IPS DF 4.7 (cell line): ENCODE measurements at regions not wholly inside any gene's neighbourhood (a gene's known extent, or its start where the extent isn't known, plus 50 kb on each side); places are given as distances from the start of the nearest gene placed in this dataset.

Source experiments
- DNase-seq: peaks from one replicate; pipeline ENCODE4 v3.0.0-alpha.2; 2013; ENCODE audit warnings: low spot score; ENCODE audit errors: extremely low read depth

DNA sequence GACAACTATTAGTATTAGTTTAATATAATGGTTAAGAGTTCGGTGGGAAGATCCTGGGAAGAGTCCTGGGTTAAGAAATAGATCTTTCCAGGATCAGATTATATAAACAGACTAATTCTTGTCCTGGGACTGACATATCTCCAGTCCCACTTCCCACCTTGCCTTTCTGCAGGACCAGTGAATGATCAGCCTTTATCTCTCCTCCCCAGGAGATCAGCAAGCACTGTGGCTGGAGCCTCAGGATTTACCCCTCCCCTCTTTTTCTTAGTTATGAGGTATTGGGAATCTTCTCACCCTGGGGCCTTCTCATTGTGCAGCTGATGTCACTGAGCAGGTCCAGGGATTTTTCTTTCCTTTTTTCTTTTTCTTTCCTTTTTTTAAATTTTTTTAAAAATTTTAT lies 135.7 kb upstream of the UMPS start:
- no peak for DNase-seq

- DNase-seq: no peak
These were observed 133.0 kb upstream of the UMPS start for GRCh38 chr3:124597273-124597672.

- no peak for DNase-seq
These were observed 132.3 kb upstream of the UMPS start for GRCh38 chr3:124597979-124598378.

DNA sequence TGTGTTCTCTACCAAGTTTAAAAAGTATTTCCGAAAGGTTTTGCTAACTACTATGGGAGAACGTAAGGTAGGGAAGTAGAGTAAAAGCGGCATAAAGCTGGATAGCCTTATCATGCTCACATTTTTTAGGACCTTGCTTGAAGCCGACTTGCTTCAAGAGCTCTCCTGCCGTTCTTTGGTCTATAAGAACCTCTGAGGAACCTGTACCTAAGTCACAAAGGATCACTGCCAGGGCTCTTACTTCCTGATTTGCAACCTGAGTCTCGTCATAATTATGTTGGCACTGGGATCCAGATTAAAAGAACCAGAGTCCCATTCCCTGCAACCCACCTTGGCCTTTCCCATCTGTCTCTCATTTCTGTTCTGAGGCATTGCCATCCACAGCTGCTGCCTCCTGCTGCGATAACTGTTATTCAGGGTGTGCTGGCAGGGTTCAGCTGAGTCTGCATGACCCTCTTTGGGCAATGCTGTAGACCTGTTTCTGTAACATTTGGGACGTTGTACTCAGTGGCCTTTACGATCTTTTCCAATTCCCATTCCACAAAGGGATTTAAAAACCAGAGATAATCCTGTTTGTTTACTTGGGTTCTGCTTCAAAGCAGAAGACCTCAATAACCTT lies 131.0 kb upstream of the UMPS start:
- no peak for DNase-seq

DNA sequence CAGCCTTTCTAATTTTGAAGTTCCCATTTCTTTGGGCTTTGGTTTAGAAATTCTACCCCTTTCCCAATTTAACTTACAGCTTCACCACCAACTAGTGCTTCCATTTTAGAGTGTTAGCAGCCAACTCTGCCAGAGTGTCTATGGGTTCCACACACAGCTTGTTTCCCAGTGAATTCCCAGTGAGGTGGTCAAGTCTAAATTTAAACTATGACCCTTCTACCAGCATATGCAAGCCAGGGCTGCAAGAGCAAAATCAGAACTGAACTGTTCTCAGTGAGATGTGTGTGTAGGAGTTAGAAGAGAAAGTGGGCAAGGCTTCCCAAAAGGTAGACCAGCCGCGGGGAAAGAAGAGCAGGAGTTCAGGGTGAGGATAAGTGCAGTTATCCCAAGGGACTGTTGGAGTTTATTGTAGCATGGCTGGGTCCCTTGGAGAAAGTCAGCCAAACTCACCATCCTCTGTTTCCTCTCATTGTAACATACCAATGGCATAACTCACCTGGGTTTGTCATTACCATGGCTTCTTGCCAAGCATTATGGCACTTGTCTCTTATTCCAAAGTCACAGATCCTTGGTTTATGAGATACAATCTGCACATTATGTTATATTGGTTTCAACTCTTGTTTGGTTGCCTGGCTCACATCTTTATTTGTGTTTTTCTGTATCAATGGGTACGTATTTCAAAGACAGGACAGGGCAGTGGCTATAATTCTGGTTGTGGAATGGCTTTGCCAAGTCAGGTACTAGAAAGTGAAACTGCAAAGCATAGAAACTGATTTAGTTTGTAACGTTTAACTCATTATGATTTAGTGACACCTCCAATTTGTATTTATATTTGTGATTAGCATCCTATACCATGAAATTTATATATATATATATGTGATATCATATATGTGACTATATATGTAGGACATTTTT lies 130.2 kb upstream of the UMPS start:
- no peak for DNase-seq

- no peak for DNase-seq
These were observed 129.5 kb upstream of the UMPS start for GRCh38 chr3:124600765-124601164.

DNA sequence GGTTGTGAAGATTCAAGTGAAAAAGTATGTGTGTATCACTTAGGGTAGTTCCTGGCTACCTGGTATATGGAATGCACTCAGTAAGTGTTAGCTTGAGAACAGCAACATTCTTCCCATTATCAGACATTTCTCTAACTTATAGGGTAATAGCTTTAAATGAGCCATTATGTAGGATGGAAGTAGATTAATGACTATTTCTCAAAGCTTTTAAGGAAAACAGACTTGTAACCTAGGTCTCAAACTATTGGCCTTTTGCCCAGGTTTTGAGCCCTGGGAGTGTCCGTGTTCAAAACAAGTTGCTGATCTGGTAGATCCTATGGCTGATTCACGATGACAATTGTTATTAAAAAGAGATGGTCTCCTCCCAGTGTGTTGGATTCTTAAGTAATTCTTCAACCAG lies 129.1 kb upstream of the UMPS start:
- no peak for DNase-seq

DNA sequence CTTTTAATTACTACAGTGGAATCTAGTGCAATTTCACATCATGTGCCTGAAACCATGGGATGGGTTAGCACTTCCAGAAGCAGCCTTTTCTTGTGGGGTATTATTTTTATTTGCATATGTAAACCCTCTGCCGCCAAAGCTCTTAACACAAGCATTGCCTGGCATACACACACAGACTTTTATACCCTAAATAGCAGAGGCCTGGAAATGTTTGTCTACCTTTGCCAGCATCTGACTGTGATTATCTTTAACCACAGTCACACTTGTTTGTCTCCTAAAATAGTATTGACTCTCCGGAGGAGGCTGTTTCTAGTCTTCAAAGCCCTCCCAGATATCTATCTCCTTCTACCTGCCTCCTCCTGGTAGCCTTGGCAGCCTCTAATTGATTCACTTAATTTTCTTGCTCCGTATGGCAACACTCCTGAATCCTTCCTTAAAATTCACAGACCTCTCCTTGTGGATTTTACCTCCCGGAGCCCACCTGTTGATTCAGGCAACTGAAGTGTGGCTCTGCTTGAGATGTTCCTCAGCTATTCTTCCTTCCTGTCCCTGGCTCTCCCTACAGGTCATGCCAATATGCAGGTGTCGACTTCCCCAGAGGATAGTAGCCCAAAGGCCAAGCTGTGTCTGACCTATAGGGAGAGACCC lies 127.1 kb upstream of the UMPS start:
- DNase-seq: no peak

DNA sequence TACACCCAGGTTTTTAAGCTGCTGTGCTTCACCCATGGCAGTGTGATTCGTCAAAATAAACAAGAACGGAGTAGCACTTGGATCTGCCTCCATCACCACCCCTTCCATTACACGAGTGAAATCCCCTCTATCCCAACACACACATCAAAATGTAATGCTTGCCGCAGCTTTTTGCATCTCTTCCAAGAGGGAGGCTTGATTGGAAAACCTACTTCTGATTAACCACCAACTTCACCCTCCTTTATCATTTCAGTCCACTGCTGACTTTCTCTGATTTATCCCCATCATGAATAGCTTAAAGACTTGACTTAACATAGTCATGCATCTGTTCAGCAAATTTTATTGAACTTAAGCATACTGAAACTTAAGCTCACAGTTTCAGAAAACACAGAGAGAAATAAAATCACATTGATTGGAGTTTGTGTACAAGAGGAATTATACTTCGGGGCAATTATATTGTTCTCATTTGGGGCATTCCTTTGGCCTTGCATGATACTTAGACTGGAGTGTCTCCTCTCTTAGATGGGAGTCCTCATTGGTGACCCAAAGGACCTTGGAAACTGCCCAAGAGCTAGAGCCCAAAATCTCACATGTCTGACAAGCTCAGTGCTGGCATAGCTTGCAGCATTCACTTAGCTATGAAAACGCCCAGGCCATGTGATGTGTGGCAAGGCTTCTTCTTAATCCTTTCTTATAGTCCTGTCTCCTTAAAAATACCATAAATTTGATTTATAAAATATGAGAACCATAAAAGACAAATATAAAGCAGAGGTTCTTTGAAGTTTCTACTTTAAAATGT lies 124.3 kb upstream of the UMPS start:
- DNase-seq: no peak

- no peak for DNase-seq
These were observed 123.1 kb upstream of the UMPS start for GRCh38 chr3:124607163-124607562.

- no peak for DNase-seq
These were observed 120.8 kb upstream of the UMPS start for GRCh38 chr3:124609402-124609801.

- no peak for DNase-seq
These were observed 120.1 kb upstream of the UMPS start for GRCh38 chr3:124610130-124610529.

DNA sequence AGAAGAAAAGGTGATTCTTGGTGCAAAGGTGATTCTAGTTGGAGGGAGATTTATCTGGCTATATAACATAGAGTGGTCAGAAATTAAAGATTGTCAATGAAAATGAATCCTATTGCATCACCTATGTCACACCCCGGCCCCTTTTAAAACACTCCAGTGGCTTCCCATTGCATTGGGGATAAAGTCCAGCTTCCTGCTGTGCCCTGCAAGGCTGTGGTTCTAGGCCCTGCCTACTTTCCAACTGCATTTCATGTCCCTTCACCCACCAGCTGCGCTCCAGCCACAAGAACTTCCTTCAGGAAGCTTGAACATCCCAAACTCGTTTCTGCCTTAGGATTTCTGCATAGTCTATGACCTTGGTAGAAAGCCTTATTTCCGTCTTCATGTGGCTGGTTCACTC lies 118.7 kb upstream of the UMPS start:
- DNase-seq: no peak

GRCh38 chr3:124615896-124616543 lies 114.2 kb upstream of the UMPS start:
- DNase-seq: no peak

GRCh38 chr3:124617177-124617576 lies 113.1 kb upstream of the UMPS start:
- DNase-seq: no peak

GRCh38 chr3:124619887-124620599 lies 110.2 kb upstream of the UMPS start:
- DNase-seq: no peak

GRCh38 chr3:124620600-124621063 lies 109.6 kb upstream of the UMPS start:
- DNase-seq: no peak

DNA sequence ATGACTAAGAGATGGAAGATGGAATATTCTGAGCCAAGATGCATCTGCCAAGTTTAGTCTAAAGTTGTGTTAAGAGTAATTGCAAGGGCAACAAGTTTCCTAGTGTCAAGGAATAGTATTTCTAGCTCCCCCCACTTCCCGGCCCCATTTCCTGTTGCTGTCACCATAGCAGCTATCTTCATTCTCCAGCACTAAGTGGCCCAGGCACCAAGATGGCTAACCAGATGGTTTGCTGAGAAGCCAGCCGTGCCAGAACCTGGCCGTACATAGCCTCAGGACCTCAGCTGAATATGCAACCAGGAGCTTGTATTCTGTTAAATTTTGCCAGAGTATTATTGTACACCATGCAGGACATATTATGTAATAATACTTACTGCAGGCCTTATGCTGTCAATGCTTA lies 108.8 kb upstream of the UMPS start:
- no peak for DNase-seq

DNA sequence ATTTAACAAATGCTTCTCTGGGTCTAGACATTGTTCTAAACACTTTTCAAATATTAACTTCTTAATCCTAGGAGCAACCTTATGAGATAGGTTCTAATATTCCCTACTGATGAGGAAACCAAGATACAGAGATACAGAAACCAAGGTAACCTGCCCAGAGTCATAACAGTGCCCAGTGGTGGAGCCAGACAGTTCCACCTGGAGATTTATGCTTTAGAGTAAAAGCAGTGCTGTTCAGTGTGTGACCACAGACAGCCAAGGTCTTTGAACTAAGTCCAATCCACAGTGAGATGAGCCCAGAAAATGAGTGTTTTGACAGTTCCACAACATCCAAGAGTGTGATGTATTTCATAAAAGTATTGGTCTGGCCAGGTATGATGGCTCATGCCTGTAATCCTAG lies 105.2 kb upstream of the UMPS start:
- no peak for DNase-seq

DNA sequence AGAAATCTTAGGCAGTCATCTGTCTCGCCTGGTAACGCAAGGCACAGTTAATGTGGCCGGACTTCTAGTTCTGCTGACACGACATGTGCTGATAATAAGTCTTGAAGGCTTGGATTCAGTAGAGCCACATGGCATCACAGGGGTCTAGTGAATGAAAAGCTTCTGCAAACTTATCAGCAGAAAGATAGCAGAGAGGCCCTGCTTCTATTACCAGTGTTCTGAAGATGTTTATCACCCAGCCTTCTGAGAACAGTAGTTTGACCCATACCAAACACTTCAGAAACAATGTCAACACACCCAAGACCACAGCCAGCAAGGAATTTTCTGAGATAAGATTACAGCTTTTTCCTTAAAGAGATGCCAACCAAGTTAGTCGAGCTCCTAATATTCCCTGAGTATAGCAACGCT lies 102.7 kb upstream of the UMPS start:
- no peak for DNase-seq
